Esophagus mucosa (tissue), 1 donor: ENCODE measurements at regions not wholly inside any gene's neighbourhood (a gene's known extent, or its start where the extent isn't known, plus 50 kb on each side); places are given as distances from the start of the nearest gene placed in this dataset.
A peak's percentile ranks its signal among the peaks of the same experiment; 100 is the strongest.

Experiments used
- ATAC-seq: fragments of 200-7000 bp; cut with Tn5 transposase; one replicate; pipeline ENCODE4 v1.9.1; 2020
- donor health status: DM: yes; HTN: yes; CAD: no.

GRCh38 chr12:25058012-25058411 is 109.1 kb upstream of the BCAT1 start:
- no peak for ATAC-seq

DNA sequence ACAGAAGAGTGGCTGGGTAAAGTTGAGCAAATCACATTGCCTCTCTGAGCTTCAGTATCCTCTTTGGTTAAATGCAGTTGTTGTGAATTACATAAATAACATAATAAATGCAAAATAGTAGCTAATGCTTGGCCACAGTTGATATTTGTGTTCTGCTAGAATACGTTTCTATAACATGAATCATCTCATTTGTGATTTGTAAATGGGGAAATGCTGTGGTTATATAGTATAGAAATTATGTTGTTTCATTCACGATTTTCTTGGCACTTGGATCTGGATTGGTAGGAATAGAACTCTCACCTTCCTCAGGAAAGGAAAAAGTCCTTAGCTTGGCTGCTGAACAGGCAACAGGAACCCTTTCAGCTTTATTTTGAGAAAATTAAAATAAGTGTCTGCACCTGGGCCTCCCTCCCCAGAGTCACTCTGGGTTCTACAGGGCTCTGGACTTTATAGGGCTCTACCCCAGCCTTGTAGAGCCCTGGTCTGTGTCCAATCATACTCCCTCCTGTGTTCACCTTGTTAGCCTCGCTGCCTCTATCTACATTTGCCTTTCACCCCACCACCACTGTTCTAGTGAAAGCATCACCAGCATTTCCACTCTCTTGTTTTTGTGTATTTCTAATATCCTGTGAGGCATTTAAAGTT is 107.7 kb upstream of the BCAT1 start:
- no peak for ATAC-seq

DNA sequence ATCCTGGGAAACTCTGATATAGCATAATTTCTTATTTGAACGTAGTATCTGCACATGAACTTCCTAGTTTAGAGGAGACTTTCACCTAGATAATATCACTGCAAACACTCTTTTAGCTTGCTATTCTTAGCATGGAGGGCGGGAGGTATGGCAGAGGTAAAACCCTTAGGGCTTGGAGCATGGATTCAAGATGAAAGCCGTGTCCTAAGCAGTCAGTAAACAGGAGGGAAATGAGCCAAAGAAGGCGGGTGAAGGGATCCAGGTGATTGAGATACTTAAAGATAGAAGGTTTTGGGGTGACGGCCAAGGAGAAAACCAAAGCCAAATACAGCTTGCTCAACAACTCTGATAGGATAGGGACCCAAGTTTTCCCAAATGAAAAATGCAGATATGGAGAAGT is 107.1 kb upstream of the BCAT1 start:
- peak; percentile 35 for ATAC-seq

GRCh38 chr12:25054783-25055144 is 105.9 kb upstream of the BCAT1 start:
- ATAC-seq: peak; percentile 52

DNA sequence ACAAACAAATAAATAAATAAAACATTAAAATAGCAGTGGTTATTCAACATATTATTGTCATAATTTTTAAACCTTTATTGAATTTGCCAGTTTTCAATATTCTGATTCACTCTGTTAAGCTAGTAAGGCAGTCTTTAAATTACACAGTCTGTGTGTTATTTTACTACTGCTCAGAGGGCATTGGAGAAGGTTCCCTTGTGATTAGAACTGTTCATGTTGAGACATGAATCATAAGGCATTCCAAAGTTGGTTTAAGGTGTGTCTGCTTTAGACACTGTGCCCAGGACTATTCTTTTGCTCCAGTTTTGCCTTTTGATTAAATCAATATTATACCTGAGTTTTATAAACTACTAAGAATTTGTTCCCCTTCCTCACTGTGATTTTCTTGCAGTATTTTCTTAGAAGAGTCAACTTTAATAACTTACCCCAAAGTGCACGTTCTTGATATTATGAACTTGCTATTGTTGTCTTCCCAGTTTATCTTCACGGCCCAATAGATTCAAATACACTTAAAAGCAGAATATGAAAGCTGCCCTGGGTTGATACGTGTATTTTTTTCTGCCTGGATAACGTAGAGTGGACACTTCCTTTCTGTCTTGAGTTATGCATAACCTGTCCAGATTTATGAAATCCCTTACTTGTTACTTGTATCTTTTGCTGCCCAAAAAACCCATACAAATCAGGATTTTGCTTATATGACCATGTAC is 105.3 kb upstream of the BCAT1 start:
- peak; percentile 91 for ATAC-seq

DNA sequence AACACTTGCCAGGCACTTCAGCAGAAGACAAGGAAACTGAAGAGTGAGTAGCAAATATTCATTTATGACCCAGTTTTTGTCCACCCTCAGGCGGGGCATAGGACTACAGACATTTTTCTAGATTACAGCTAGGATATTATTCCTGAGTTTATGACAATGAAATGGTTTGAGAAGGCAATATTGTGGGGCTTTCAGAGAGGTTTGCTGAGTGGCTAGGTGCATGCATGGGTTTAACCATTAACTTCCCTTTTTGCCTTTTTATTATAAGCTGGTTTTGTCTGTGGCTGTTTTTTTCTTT is 104.0 kb upstream of the BCAT1 start:
- no peak for ATAC-seq

- ATAC-seq: peak; percentile 75
Measured at GRCh38 chr12:25052196-25052913, 103.5 kb upstream of the BCAT1 start.

DNA sequence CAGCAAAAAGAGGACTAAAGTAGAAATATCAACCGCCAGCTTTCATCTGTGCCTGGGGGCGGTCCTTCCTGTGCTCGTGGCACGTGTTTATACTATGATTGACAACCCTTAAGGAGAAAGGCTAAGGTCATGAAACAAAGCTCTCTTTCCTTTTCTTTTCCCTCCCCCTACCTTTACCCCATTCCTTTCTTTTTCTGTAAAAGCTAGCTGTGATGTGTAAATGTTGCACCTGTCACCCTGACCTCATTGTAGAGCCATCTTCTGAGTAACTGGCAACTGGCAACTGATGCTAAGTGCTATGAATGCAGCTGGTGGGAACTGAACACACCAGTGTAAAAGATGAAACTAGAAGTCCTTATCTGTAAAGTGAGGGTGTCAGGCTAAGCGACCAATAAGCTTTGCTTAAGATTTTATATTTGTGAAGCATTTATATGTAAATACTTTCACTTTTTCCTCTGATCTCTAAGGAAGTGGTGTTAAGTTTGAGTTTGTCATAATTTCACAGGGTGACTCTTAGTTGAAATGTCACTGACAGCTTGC is 102.8 kb upstream of the BCAT1 start:
- ATAC-seq: peak; percentile 31

- ATAC-seq: no peak
Measured at GRCh38 chr12:25051171-25051570, 102.3 kb upstream of the BCAT1 start.

DNA sequence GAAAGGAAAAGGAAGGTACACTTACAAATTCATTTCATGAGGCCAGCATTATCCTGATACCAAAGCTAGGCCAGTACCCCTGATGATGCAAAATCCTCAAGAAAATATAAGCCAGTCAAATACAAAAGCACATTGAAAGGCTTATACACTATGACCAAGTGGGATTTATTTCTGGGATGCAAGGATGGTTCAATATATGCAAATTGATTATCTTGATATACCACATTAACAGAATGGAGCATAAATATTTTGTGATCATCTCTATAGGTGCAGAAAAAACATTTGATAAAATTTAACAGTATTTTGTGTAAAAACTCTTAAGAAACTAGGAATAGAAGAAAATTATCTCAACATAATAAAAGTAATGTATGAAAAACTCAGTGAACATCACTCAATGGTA is 97.0 kb upstream of the BCAT1 start:
- no peak for ATAC-seq

GRCh38 chr12:25041006-25041741 is 92.3 kb upstream of the BCAT1 start:
- ATAC-seq: no peak

DNA sequence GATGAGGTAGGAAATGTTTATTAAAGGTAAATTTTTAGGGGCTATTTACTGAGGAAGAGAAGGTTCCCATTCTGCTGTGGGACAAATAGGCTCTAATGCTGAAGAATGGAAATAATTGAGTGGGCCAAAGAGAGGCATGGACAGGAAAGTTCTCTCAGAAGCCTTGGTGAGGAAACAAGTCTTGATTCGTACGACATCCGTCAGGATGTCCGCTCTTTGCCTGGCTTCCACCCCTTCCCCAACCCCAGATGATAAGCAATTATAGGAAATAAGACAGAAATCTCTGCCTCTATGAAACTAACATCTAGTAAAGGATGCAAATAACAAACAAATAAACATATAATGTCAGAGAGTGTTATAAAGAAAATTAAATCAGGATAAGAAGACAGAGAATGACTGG is 91.7 kb upstream of the BCAT1 start:
- no peak for ATAC-seq

GRCh38 chr12:25034676-25035075 is 85.8 kb upstream of the BCAT1 start:
- ATAC-seq: no peak

DNA sequence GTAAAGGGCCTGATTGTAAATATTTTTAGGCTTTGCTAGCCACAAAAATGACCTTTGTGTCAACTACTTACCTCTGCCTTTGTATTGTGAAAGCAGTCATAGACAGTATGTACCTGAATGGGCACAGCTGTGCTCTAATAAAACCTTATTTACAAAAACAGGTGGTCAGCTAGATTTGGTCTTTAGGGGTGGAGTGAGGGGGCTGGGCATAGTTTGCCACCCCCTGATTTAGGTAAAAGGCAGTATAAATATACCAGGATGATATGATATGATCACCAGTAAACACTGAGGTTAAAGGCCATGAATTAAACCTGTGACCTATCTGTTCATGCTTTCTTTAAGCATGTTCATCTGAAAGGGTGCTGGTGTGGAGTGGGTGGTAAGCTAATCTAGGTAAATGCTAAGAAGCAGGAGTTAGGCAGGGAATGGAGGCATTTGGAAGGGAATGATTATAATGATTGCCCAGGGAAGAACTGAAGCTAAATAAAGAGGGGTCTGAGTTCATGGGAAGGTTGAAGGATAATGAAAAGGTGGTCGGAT is 77.1 kb upstream of the BCAT1 start:
- ATAC-seq: no peak

DNA sequence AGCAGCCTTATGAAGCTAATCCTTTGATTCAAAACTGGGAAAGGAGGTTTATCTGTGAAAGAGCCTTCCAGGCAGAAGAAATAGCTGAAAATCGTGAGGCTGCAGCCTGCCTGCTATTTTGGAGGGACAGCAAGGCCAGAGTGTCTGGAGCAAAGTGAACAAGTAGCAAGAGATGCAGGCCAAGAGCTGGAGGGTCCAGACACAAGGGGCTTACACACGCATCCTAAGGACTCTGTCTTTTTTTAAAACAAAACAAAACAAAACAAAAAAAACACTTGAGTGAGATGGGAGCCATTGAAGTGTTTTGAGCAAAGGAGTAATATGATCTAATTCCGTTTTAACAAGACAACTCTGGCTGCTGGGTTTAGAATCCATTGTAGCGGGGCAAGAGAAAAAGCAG is 76.4 kb upstream of the BCAT1 start:
- ATAC-seq: no peak

DNA sequence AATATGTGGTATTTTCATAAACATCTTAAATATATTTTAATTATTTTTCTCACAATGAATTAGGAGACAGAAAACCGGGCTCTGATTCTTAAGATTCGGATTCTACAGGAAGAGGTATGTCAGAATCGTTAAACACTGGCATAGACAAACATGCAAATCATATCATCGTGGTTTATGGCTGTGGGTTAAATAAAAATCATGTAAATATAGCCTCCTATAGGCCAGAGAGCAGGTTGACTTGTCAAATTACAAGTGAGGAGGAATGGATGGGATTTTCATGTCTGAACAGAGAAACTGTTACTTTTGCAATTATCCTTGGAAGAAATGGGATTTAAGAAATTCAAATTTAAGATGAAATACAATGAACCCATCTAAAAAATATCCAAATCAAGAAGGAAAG is 74.9 kb upstream of the BCAT1 start:
- no peak for ATAC-seq

DNA sequence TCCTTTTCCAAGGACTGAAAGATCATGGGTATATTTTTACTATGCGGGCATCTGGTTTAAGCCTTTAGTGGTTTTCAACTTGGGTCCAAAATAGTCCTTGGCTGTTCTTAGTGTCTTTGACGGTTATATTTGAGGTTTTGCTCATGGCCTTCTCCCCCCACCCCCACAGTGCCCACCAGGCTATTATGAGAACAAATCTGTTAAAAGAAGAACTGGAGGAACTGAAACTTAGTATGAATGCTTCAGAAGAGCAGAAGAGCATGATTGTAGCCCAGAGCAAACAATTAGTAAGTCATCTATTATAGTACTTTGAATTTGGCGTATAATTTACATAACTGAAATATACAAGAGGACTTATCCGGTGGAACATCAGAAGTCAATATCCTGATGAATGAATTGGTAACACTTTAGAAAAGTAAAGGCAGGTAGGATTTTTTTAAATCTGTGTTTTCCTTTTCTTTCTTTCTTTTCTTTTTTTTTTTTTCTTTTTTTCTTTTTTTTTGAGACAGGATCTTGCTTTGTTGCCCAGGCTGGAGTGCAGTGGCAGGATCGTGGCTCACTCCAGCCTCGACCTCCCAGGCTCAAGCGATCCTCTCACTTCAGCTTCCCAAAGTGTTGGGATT is 71.8 kb upstream of the BCAT1 start:
- peak; percentile 23 for ATAC-seq

DNA sequence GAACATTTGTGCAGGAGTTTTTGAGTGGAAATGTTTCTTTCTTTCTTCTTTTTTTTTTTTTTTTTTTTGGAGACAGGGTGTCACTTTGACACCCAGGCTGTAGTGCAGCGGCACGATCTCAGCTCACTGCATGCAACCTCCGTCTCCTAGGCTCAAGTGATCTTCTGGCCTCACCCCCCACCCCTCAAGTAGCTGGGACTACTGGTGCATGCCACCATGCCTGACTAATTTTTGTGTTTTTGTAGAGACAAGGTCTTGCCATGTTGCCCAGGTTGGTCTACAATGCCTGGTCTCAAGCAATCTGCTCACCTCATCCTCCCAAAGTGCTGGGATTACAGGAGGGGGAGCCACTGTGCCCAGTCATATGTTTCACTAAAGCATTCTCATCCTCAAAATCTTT is 69.2 kb upstream of the BCAT1 start:
- no peak for ATAC-seq

GRCh38 chr12:25017336-25017735 is 68.4 kb upstream of the BCAT1 start:
- peak; percentile 23 for ATAC-seq

DNA sequence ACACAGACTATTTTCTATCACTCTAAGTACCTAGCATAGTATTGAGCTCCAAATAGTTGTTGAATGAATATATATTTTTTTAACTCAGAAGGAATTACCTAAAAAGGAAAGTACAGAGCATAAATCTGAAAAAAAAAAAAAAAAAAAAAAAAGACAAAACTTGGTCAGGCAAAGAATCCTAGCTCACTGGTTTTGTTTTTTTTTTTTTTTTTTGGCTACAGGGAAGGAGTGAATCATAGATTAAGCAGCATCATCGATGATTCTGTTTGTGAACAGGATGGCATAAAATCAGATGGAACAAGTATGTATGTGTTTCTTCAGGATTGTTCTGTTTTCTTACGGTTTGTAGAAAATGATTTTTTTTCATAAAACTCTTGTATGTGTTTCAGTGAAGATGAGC is 66.1 kb upstream of the BCAT1 start:
- ATAC-seq: no peak

DNA sequence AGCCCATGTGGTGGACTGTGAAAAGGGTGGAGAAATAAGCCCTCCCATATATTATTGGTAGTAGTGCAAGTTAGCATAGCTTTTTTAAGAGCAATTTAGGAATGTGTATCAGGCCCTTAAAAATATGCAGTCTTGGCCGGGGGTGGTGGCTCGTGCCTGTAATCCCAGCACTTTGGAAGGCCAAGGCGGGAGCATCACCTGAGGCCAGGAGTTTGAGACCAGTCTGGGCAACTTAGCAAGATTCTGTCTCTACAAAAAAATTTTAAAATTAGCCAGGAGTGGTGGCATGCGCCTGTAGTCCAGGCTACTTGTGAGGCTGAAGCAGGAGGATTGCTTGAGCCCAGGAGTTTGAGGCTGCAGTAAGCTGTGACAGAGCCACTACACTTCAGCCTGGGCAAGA is 64.2 kb upstream of the BCAT1 start:
- ATAC-seq: no peak

DNA sequence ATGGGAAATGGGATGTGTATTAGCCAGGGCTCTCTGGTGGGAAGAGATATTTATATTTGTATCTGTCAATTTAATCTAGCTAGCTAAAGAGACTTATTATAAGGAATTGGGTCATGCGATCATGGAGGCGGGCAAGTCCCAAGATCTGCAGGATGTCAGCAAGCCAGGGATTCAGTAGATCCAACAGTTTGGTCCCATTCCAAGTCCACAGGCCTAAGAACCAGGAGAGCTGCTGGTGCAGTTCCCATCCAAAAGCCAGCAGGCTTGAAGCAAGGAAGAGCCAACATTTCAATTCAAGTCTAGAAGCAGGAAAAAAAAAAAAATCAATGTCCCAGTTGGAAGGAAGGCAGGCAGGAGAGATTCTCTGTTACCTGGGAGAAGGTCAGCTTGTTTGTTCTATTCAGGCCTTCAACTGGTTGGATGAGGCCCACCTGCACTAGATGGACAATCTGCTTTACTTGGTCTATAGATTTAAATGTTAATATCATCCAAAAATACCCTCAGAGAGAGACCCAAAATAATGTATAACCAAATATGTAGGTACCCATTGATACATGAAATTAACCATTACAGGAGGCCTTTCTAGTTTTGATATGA is 60.7 kb upstream of the BCAT1 start:
- ATAC-seq: no peak
